ENCODE measurements at regions not wholly inside any gene's neighbourhood (a gene's known extent, or its start where the extent isn't known, plus 50 kb on each side); places are given as distances from the start of the nearest gene placed in this dataset.

GRCh38 chr18:76055025-76055424 is 440.0 kb downstream of the ZNF516 start:
- Mint-ChIP-seq H3K36me3 (ENCODE audit: low read depth, unreplicated experiment) (no peaks in the 10 kb centered on the region), H3K4me3 (ENCODE audit: unreplicated experiment) (no peak overlapping the region), H3K4me1 (ENCODE audit: low read depth, unreplicated experiment) (no peaks in the 10 kb centered on the region), H3K9me3 (ENCODE audit: unreplicated experiment) (no peaks in the 10 kb centered on the region), H3K27ac (ENCODE audit: unreplicated experiment) (no peak overlapping the region), H3K27me3 (ENCODE audit: low read depth, unreplicated experiment) (peaks cover 17% of the 10 kb centered on the region)
- H3K9me3 ChIP-seq (ENCODE audit: insufficient read depth, low read depth, low read length): no peaks in the 10 kb centered on the region
- no peaks in the 10 kb centered on the region for H4K20me1 ChIP-seq (ENCODE audit: insufficient read depth, low read length)
- TF ChIP-seq CTCF (IDR thresholded peaks at IDR 0.05; ENCODE audit: insufficient read depth, low read depth, low read length) (no peak), EZH2 (IDR thresholded peaks at IDR 0.05; ENCODE audit: insufficient read depth, low read length) (no peak)
- H3K27ac ChIP-seq (ENCODE audit: low read depth, low read length): no peak overlapping the region
- no peak for FAIRE-seq
- H3K36me3 ChIP-seq (ENCODE audit: insufficient read depth, low read length): no peaks in the 10 kb centered on the region
- no peaks in the 10 kb centered on the region for H3K79me2 ChIP-seq (ENCODE audit: insufficient read depth, low read length)
- no peak for DNase-seq (ENCODE audit: low read depth)
- H3K4me1 ChIP-seq (ENCODE audit: insufficient read depth, low read length): no peaks in the 10 kb centered on the region
- no peaks in the 10 kb centered on the region for H3K27me3 ChIP-seq (ENCODE audit: insufficient read depth, low read length)
- H2AFZ ChIP-seq (ENCODE audit: low read depth, low read length): no peak overlapping the region
- H3K9ac ChIP-seq (ENCODE audit: low read length): no peak overlapping the region
- no peak overlapping the region for H3K4me3 ChIP-seq (ENCODE audit: insufficient read depth, low read depth, low read length)
- H3K4me2 ChIP-seq (ENCODE audit: low read length): no peak overlapping the region

- Mint-ChIP-seq H3K4me3 (ENCODE audit: unreplicated experiment) (no peak overlapping the region), H3K36me3 (ENCODE audit: low read depth, unreplicated experiment) (no peaks in the 10 kb centered on the region), H3K27me3 (ENCODE audit: low read depth, unreplicated experiment) (peaks cover 12% of the 10 kb centered on the region), H3K9me3 (ENCODE audit: unreplicated experiment) (no peaks in the 10 kb centered on the region), H3K27ac (ENCODE audit: unreplicated experiment) (no peak overlapping the region), H3K4me1 (ENCODE audit: low read depth, unreplicated experiment) (no peaks in the 10 kb centered on the region)
- no peaks in the 10 kb centered on the region for H3K4me1 ChIP-seq (ENCODE audit: insufficient read depth, low read length)
- H3K36me3 ChIP-seq (ENCODE audit: insufficient read depth, low read length): no peaks in the 10 kb centered on the region
- H3K4me3 ChIP-seq (ENCODE audit: insufficient read depth, low read depth, low read length): no peak overlapping the region
- H3K79me2 ChIP-seq (ENCODE audit: insufficient read depth, low read length): no peaks in the 10 kb centered on the region
- no peak overlapping the region for H2AFZ ChIP-seq (ENCODE audit: low read depth, low read length)
- no peaks in the 10 kb centered on the region for H4K20me1 ChIP-seq (ENCODE audit: insufficient read depth, low read length)
- no peaks in the 10 kb centered on the region for H3K9me3 ChIP-seq (ENCODE audit: insufficient read depth, low read depth, low read length)
- no peaks in the 10 kb centered on the region for H3K27me3 ChIP-seq (ENCODE audit: insufficient read depth, low read length)
- DNase-seq (ENCODE audit: low read depth) (no peak), FAIRE-seq (no peak)
- no peak for TF ChIP-seq CTCF (IDR thresholded peaks at IDR 0.05; ENCODE audit: insufficient read depth, low read depth, low read length)
- TF ChIP-seq EZH2 (IDR thresholded peaks at IDR 0.05; ENCODE audit: insufficient read depth, low read length): no peak
- H3K27ac ChIP-seq (ENCODE audit: low read depth, low read length): no peak overlapping the region
- H3K4me2 ChIP-seq (ENCODE audit: low read length): no peak overlapping the region
- no peak overlapping the region for H3K9ac ChIP-seq (ENCODE audit: low read length)
Observed at GRCh38 chr18:76054156-76054555, 440.9 kb downstream of the ZNF516 start.

- H3K36me3 Mint-ChIP-seq (ENCODE audit: low read depth, unreplicated experiment): no peaks in the 10 kb centered on the region
- Histone ChIP-seq H3K9ac (ENCODE audit: low read length) (no peak overlapping the region), H3K4me3 (ENCODE audit: insufficient read depth, low read depth, low read length) (no peak overlapping the region), H3K79me2 (ENCODE audit: insufficient read depth, low read length) (no peaks in the 10 kb centered on the region), H3K9me3 (ENCODE audit: insufficient read depth, low read depth, low read length) (no peaks in the 10 kb centered on the region), H3K4me1 (ENCODE audit: insufficient read depth, low read length) (no peaks in the 10 kb centered on the region), H3K27me3 (ENCODE audit: insufficient read depth, low read length) (no peaks in the 10 kb centered on the region), H4K20me1 (ENCODE audit: insufficient read depth, low read length) (no peaks in the 10 kb centered on the region), H2AFZ (ENCODE audit: low read depth, low read length) (no peak overlapping the region), H3K36me3 (ENCODE audit: insufficient read depth, low read length) (no peaks in the 10 kb centered on the region), H3K4me2 (ENCODE audit: low read length) (no peak overlapping the region), H3K27ac (ENCODE audit: low read depth, low read length) (no peak overlapping the region)
- FAIRE-seq (no peak), DNase-seq (ENCODE audit: low read depth) (no peak)
- H3K4me3 Mint-ChIP-seq (ENCODE audit: unreplicated experiment): no peak overlapping the region
- H3K27ac Mint-ChIP-seq (ENCODE audit: unreplicated experiment): no peak overlapping the region
- H3K9me3 Mint-ChIP-seq (ENCODE audit: unreplicated experiment): no peaks in the 10 kb centered on the region
- H3K27me3 Mint-ChIP-seq (ENCODE audit: low read depth, unreplicated experiment): peaks cover 8% of the 10 kb centered on the region
- H3K4me1 Mint-ChIP-seq (ENCODE audit: low read depth, unreplicated experiment): no peaks in the 10 kb centered on the region
- no peak for TF ChIP-seq CTCF (IDR thresholded peaks at IDR 0.05; ENCODE audit: insufficient read depth, low read depth, low read length)
- TF ChIP-seq EZH2 (IDR thresholded peaks at IDR 0.05; ENCODE audit: insufficient read depth, low read length): no peak
Observed at GRCh38 chr18:76053551-76053950, 441.5 kb downstream of the ZNF516 start.

Measured in astrocyte (in vitro differentiated cells and primary cell).